SK-N-SH treated with all-trans-retinoic acid at 6 μM for 48 hours (cell line): ENCODE measurements at regions not wholly inside any gene's neighbourhood (a gene's known extent, or its start where the extent isn't known, plus 50 kb on each side); places are given as distances from the start of the nearest gene placed in this dataset.

Source experiments
- ATAC-seq: fragments of 200-7000 bp; cut with Tn5 transposase; 3 replicates; pipeline ENCODE4 v1.9.1; 2020; ENCODE audit warnings: mild to moderate bottlenecking, moderate library complexity
- ARNTL ChIP-seq: fragments of 450-650 bp; formaldehyde crosslinking; IDR thresholded peaks from 2 replicates; pipeline ENCODE4 v1.5.0; 2020; ENCODE audit warnings: low read depth, mild to moderate bottlenecking, moderate library complexity, borderline replicate concordance
- BACH2 ChIP-seq: fragments of 250-450 bp; sonication (Bioruptor Pico); IDR thresholded peaks from 2 replicates; pipeline ENCODE4 v1.9.0; 2021; ENCODE audit warnings: mild to moderate bottlenecking, borderline replicate concordance
- CSDC2 ChIP-seq: fragments of 250-450 bp; sonication (Bioruptor Pico); IDR thresholded peaks from 2 replicates; pipeline ENCODE4 v1.5.0; 2020; ENCODE audit warnings: mild to moderate bottlenecking, moderate library complexity
- ESRRG ChIP-seq: fragments of 250-450 bp; sonication (Bioruptor Pico); IDR thresholded peaks from 2 replicates; pipeline ENCODE4 v1.6.1; 2021; ENCODE audit warnings: mild to moderate bottlenecking
- GLIS3 ChIP-seq: fragments of 250-450 bp; sonication (Bioruptor Pico); IDR thresholded peaks from 2 replicates; pipeline ENCODE4 v1.5.0; 2020; ENCODE audit warnings: mild to moderate bottlenecking, moderate library complexity
- ISL1 ChIP-seq: fragments of 250-450 bp; sonication (Bioruptor Pico); IDR thresholded peaks from 2 replicates; pipeline ENCODE4 v2.1.2; 2022; ENCODE audit warnings: mild to moderate bottlenecking, moderate library complexity
- OSR1 ChIP-seq: fragments of 250-450 bp; sonication (Bioruptor Pico); IDR thresholded peaks from 2 replicates; pipeline ENCODE4 v1.8.0; 2022; ENCODE audit warnings: moderate library complexity, mild to moderate bottlenecking, inconsistent platforms
- RARB ChIP-seq: fragments of 250-450 bp; sonication (Bioruptor Pico); IDR thresholded peaks from 2 replicates; pipeline ENCODE4 v1.8.0; 2021; ENCODE audit warnings: mild to moderate bottlenecking, moderate library complexity
- SNAI2 ChIP-seq: fragments of 250-450 bp; sonication (Bioruptor Pico); IDR thresholded peaks from 2 replicates; pipeline ENCODE4 v1.5.0; 2020; ENCODE audit warnings: mild to moderate bottlenecking, moderate library complexity
- TCF4 ChIP-seq: fragments of 250-450 bp; sonication (Bioruptor Pico); IDR thresholded peaks from 2 replicates; pipeline ENCODE4 v1.8.0; 2021; ENCODE audit warnings: mild to moderate bottlenecking, moderate library complexity, borderline replicate concordance
- TOX ChIP-seq: fragments of 250-450 bp; sonication (Bioruptor Pico); IDR thresholded peaks from 2 replicates; pipeline ENCODE4 v1.8.0; 2021; ENCODE audit warnings: mild to moderate bottlenecking, moderate library complexity, borderline replicate concordance
- ZC3H10 ChIP-seq: fragments of 250-450 bp; sonication (Bioruptor Pico); IDR thresholded peaks from 2 replicates; pipeline ENCODE4 v1.5.1; 2021; ENCODE audit warnings: mild to moderate bottlenecking, moderate library complexity
- ZFP3 ChIP-seq: fragments of 250-450 bp; sonication (Bioruptor Pico); IDR thresholded peaks from 2 replicates; pipeline ENCODE4 v1.5.0; 2020; ENCODE audit warnings: mild to moderate bottlenecking, moderate library complexity
- ZNF565 ChIP-seq: fragments of 450-650 bp; formaldehyde crosslinking; conservative IDR thresholded peaks from 2 replicates; pipeline ENCODE4 v1.5.0; 2020; ENCODE audit warnings: low read depth, mild to moderate bottlenecking, moderate library complexity
- ZNF70 ChIP-seq: fragments of 450-650 bp; formaldehyde crosslinking; IDR thresholded peaks from 2 replicates; pipeline ENCODE4 v1.5.0; 2020; ENCODE audit warnings: mild to moderate bottlenecking, moderate library complexity
- ZNF8 ChIP-seq: fragments of 450-650 bp; formaldehyde crosslinking; IDR thresholded peaks from 2 replicates; pipeline ENCODE4 v1.5.0; 2020; ENCODE audit warnings: mild to moderate bottlenecking, moderate library complexity
- TF ChIP-seq, protein P1 (sequence below): fragments of 250-450 bp; sonication (Bioruptor Pico); IDR thresholded peaks from 2 replicates; pipeline ENCODE4 v1.5.0; 2020; ENCODE audit warnings: mild to moderate bottlenecking, moderate library complexity
- TF ChIP-seq, protein P2 (sequence below): fragments of 250-450 bp; sonication (Bioruptor Pico); IDR thresholded peaks from 2 replicates; pipeline ENCODE4 v1.8.0; 2020; ENCODE audit warnings: mild to moderate bottlenecking, moderate library complexity, borderline replicate concordance
- TF ChIP-seq, protein P3 (sequence below): fragments of 250-450 bp; sonication (Bioruptor Pico); IDR thresholded peaks from 2 replicates; pipeline ENCODE4 v1.5.1; 2021; ENCODE audit warnings: mild to moderate bottlenecking, moderate library complexity
- TF ChIP-seq, protein P4 (sequence below): fragments of 250-450 bp; sonication (Bioruptor Pico); IDR thresholded peaks from 2 replicates; pipeline ENCODE4 v1.5.1; 2020; ENCODE audit warnings: low read depth, mild to moderate bottlenecking, moderate library complexity

DNA sequence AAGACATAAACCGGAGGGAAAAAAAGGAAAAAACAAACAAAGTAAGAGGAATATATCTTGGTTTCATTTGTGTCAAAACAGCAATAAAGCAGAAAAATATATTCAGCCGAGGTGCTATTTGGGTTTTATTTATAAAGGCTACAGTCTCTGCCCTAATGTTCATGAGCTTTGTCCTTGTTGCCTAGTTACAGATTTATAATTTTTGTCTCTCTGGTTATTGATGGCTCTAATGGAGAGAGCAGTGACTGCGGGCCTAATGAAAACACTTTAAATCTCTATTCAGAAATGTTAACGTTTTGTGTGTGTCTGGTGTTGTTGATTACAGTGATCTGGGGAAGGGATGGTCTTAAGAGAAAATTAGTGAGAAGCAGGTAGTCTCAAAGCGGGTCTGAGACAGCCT lies 854.0 kb upstream of the LRRTM1 start:
- no peak for ATAC-seq
- TF ChIP-seq RARB (no peak), GLIS3 (CRISPR knock-in tag) (no peak), ARNTL (no peak), TOX (no peak), ZNF565 (no peak), ZC3H10 (no peak), TCF4 (no peak), ZFP3 (CRISPR knock-in tag) (no peak), ZNF8 (CRISPR knock-in tag) (no peak), ISL1 (CRISPR knock-in tag) (no peak), CSDC2 (CRISPR knock-in tag) (no peak), SNAI2 (CRISPR knock-in tag) (no peak), ESRRG (no peak), BACH2 (CRISPR knock-in tag) (no peak), OSR1 (CRISPR knock-in tag) (no peak)
- TF ChIP-seq, protein P1, sequence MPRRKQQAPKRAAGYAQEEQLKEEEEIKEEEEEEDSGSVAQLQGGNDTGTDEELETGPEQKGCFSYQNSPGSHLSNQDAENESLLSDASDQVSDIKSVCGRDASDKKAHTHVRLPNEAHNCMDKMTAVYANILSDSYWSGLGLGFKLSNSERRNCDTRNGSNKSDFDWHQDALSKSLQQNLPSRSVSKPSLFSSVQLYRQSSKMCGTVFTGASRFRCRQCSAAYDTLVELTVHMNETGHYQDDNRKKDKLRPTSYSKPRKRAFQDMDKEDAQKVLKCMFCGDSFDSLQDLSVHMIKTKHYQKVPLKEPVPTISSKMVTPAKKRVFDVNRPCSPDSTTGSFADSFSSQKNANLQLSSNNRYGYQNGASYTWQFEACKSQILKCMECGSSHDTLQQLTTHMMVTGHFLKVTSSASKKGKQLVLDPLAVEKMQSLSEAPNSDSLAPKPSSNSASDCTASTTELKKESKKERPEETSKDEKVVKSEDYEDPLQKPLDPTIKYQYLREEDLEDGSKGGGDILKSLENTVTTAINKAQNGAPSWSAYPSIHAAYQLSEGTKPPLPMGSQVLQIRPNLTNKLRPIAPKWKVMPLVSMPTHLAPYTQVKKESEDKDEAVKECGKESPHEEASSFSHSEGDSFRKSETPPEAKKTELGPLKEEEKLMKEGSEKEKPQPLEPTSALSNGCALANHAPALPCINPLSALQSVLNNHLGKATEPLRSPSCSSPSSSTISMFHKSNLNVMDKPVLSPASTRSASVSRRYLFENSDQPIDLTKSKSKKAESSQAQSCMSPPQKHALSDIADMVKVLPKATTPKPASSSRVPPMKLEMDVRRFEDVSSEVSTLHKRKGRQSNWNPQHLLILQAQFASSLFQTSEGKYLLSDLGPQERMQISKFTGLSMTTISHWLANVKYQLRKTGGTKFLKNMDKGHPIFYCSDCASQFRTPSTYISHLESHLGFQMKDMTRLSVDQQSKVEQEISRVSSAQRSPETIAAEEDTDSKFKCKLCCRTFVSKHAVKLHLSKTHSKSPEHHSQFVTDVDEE (CRISPR knock-in tag) = no peak
- TF ChIP-seq, protein P2, sequence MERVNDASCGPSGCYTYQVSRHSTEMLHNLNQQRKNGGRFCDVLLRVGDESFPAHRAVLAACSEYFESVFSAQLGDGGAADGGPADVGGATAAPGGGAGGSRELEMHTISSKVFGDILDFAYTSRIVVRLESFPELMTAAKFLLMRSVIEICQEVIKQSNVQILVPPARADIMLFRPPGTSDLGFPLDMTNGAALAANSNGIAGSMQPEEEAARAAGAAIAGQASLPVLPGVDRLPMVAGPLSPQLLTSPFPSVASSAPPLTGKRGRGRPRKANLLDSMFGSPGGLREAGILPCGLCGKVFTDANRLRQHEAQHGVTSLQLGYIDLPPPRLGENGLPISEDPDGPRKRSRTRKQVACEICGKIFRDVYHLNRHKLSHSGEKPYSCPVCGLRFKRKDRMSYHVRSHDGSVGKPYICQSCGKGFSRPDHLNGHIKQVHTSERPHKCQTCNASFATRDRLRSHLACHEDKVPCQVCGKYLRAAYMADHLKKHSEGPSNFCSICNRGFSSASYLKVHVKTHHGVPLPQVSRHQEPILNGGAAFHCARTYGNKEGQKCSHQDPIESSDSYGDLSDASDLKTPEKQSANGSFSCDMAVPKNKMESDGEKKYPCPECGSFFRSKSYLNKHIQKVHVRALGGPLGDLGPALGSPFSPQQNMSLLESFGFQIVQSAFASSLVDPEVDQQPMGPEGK (CRISPR knock-in tag) = no peak
- TF ChIP-seq, protein P3, sequence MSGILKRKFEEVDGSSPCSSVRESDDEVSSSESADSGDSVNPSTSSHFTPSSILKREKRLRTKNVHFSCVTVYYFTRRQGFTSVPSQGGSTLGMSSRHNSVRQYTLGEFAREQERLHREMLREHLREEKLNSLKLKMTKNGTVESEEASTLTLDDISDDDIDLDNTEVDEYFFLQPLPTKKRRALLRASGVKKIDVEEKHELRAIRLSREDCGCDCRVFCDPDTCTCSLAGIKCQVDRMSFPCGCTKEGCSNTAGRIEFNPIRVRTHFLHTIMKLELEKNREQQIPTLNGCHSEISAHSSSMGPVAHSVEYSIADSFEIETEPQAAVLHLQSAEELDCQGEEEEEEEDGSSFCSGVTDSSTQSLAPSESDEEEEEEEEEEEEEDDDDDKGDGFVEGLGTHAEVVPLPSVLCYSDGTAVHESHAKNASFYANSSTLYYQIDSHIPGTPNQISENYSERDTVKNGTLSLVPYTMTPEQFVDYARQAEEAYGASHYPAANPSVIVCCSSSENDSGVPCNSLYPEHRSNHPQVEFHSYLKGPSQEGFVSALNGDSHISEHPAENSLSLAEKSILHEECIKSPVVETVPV (CRISPR knock-in tag) = no peak
- TF ChIP-seq, protein P4, sequence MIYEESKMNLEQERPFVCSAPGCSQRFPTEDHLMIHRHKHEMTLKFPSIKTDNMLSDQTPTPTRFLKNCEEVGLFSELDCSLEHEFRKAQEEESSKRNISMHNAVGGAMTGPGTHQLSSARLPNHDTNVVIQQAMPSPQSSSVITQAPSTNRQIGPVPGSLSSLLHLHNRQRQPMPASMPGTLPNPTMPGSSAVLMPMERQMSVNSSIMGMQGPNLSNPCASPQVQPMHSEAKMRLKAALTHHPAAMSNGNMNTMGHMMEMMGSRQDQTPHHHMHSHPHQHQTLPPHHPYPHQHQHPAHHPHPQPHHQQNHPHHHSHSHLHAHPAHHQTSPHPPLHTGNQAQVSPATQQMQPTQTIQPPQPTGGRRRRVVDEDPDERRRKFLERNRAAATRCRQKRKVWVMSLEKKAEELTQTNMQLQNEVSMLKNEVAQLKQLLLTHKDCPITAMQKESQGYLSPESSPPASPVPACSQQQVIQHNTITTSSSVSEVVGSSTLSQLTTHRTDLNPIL (CRISPR knock-in tag) = no peak
- TF ChIP-seq, all 23 proteins: peak for 0

DNA sequence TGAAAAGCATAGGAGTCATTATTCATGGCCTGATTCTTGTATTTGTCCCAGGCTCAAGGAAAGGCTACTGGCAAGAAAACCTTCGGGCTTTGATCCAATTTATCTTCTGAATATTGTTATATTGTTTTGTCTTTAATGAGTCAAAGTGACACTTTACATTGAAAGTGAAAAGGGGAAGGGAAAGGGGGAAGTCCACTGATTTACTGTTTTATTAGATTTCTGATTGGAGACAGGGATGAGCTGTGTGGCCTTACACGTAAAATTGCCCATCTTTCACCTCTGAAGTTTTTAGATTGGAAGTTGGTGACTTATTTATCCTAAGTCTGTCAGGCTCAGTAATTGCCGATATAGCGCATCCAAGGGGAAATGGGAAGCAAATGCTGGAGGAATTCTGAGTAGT lies 843.8 kb upstream of the LRRTM1 start:
- TF ChIP-seq TCF4 = no peak
- no peak for TF ChIP-seq TOX
- no peak for TF ChIP-seq BACH2 (CRISPR knock-in tag)
- TF ChIP-seq, protein P1 (CRISPR knock-in tag) = no peak
- no peak for TF ChIP-seq ZNF8 (CRISPR knock-in tag)
- TF ChIP-seq SNAI2 (CRISPR knock-in tag) = no peak
- no peak for TF ChIP-seq OSR1 (CRISPR knock-in tag)
- TF ChIP-seq ZNF70 = no peak
- TF ChIP-seq, protein P4 (CRISPR knock-in tag) = no peak
- TF ChIP-seq, all 23 proteins: peak for 0
- ATAC-seq = no peak
